ENCODE measurements at regions not wholly inside any gene's neighbourhood (a gene's known extent, or its start where the extent isn't known, plus 50 kb on each side); places are given as distances from the start of the nearest gene placed in this dataset.

DNA sequence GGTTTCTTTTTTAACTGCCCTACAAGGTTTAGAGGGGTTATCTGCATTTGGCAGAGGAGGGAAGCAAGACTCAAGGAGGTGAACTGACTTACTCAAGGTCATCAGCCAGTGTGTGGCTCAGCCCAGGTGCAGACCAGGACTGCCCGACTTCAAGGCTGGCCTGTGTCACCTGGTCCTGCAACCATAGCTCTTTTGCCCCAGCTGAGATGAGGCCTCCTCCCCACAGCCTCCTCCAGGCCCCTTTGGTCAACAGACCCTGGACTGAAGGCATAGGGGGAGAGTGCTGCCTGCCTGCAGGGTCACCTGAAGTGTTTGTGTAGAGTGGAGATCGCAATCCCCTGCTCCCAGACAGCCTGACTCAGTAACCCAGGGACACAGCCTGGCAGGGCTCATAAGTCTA, 168.5 kb upstream of the GLI2 start:
- H3K4me3 Mint-ChIP-seq, result peak overlapping the region; percentile 61
- H3K79me2 ChIP-seq (ENCODE audit: low read depth), result no peaks in the 10 kb centered on the region
- H3K9me3 ChIP-seq (ENCODE audit: low read depth), result no peaks in the 10 kb centered on the region
- H4K20me1 ChIP-seq (ENCODE audit: low read depth), result peaks cover 10% of the 10 kb centered on the region
- no peaks in the 10 kb centered on the region for H3K36me3 ChIP-seq
- no peaks in the 10 kb centered on the region for H3K9me3 Mint-ChIP-seq
- H3F3A ChIP-seq (ENCODE audit: low read depth), result no peaks in the 10 kb centered on the region
- H3K4me1 ChIP-seq, result peaks cover 17% of the 10 kb centered on the region
- no peak overlapping the region for H3K4me2 ChIP-seq
- H2AFZ ChIP-seq (replicated peaks), result no peak overlapping the region
- no peak for TF ChIP-seq EZH2 (IDR thresholded peaks at IDR 0.05)
- TF ChIP-seq, protein P1, sequence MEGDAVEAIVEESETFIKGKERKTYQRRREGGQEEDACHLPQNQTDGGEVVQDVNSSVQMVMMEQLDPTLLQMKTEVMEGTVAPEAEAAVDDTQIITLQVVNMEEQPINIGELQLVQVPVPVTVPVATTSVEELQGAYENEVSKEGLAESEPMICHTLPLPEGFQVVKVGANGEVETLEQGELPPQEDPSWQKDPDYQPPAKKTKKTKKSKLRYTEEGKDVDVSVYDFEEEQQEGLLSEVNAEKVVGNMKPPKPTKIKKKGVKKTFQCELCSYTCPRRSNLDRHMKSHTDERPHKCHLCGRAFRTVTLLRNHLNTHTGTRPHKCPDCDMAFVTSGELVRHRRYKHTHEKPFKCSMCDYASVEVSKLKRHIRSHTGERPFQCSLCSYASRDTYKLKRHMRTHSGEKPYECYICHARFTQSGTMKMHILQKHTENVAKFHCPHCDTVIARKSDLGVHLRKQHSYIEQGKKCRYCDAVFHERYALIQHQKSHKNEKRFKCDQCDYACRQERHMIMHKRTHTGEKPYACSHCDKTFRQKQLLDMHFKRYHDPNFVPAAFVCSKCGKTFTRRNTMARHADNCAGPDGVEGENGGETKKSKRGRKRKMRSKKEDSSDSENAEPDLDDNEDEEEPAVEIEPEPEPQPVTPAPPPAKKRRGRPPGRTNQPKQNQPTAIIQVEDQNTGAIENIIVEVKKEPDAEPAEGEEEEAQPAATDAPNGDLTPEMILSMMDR (IDR thresholded peaks at IDR 0.05), result no peak
- TF ChIP-seq EZH2phosphoT487 (IDR thresholded peaks at IDR 0.05), result no peak
- H3K27me3 ChIP-seq, result peaks cover 20% of the 10 kb centered on the region
- peak overlapping the region; percentile 94 for H3K27ac Mint-ChIP-seq
- no peak overlapping the region for H3K4me3 ChIP-seq
- peaks cover 66% of the 10 kb centered on the region for H3K4me1 Mint-ChIP-seq
- no peak overlapping the region for H3K9ac ChIP-seq
- peaks cover 16% of the 10 kb centered on the region for H3K27me3 Mint-ChIP-seq (ENCODE audit: insufficient read depth, low read depth)
- no peaks in the 10 kb centered on the region for H3K36me3 Mint-ChIP-seq
- no peak overlapping the region for H3K27ac ChIP-seq
- no peak for DNase-seq (ENCODE audit: low spot score)

- Histone ChIP-seq H3K36me3 (no peaks in the 10 kb centered on the region), H3K4me2 (no peak overlapping the region), H4K20me1 (ENCODE audit: low read depth) (peaks cover 10% of the 10 kb centered on the region), H3K79me2 (ENCODE audit: low read depth) (no peaks in the 10 kb centered on the region), H2AFZ (replicated peaks) (no peak overlapping the region), H3K4me3 (no peak overlapping the region), H3K9me3 (ENCODE audit: low read depth) (no peaks in the 10 kb centered on the region), H3F3A (ENCODE audit: low read depth) (no peaks in the 10 kb centered on the region), H3K27ac (no peak overlapping the region), H3K27me3 (peaks cover 32% of the 10 kb centered on the region), H3K9ac (no peak overlapping the region), H3K4me1 (peaks cover 17% of the 10 kb centered on the region)
- DNase-seq (ENCODE audit: low spot score), result no peak
- Mint-ChIP-seq H3K27me3 (ENCODE audit: insufficient read depth, low read depth) (peaks cover 16% of the 10 kb centered on the region), H3K4me3 (no peak overlapping the region), H3K27ac (peak overlapping the region; percentile 38), H3K4me1 (peaks cover 65% of the 10 kb centered on the region), H3K9me3 (no peaks in the 10 kb centered on the region), H3K36me3 (no peaks in the 10 kb centered on the region)
- TF ChIP-seq EZH2phosphoT487 (IDR thresholded peaks at IDR 0.05), result no peak
- no peak for TF ChIP-seq EZH2 (IDR thresholded peaks at IDR 0.05)
Observed at GRCh38 chr2:120568089-120568974, 167.3 kb upstream of the GLI2 start.

- TF ChIP-seq EZH2 (IDR thresholded peaks at IDR 0.05) (no peak), EZH2phosphoT487 (IDR thresholded peaks at IDR 0.05) (no peak)
- TF ChIP-seq, protein P1 (IDR thresholded peaks at IDR 0.05), result no peak
- Mint-ChIP-seq H3K4me1 (peaks cover 63% of the 10 kb centered on the region), H3K27me3 (ENCODE audit: insufficient read depth, low read depth) (peaks cover 16% of the 10 kb centered on the region), H3K4me3 (no peak overlapping the region), H3K9me3 (no peaks in the 10 kb centered on the region), H3K27ac (no peak overlapping the region), H3K36me3 (no peaks in the 10 kb centered on the region)
- Histone ChIP-seq H3K27ac (no peak overlapping the region), H3K9me3 (ENCODE audit: low read depth) (no peaks in the 10 kb centered on the region), H3F3A (ENCODE audit: low read depth) (no peaks in the 10 kb centered on the region), H3K79me2 (ENCODE audit: low read depth) (no peaks in the 10 kb centered on the region), H3K4me1 (peaks cover 19% of the 10 kb centered on the region), H3K36me3 (no peaks in the 10 kb centered on the region), H4K20me1 (ENCODE audit: low read depth) (peaks cover 10% of the 10 kb centered on the region), H3K27me3 (peaks cover 38% of the 10 kb centered on the region), H3K9ac (no peak overlapping the region), H2AFZ (replicated peaks) (no peak overlapping the region), H3K4me2 (no peak overlapping the region), H3K4me3 (no peak overlapping the region)
- DNase-seq (ENCODE audit: low spot score), result no peak
Observed at GRCh38 chr2:120568975-120569268, 166.7 kb upstream of the GLI2 start.

DNA sequence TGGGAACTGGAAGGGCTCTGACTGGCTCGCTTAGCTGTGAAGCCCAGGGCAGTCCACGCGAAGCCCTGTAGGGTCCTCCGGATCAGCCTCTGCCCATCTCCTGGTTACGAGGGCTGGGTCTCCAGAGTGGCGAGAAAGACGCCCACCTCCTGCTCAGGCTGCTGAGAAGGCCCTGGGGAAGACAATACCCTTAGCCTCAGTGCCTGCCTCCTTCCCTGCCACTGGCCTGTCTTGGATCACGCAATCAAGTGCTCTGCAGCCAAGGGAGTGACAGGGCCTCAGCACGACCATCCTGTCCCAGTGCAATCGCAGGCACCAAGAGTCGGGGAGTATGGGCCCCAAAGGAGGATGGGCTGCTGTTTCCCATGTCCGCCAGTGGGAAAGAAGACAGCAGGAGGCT, 165.7 kb upstream of the GLI2 start:
- Histone ChIP-seq H3K9ac (no peak overlapping the region), H3K27ac (no peak overlapping the region), H3K79me2 (ENCODE audit: low read depth) (no peaks in the 10 kb centered on the region), H4K20me1 (ENCODE audit: low read depth) (peaks cover under 1% of the 10 kb centered on the region), H3K4me2 (no peak overlapping the region), H3K4me1 (peaks cover 19% of the 10 kb centered on the region), H3F3A (ENCODE audit: low read depth) (no peaks in the 10 kb centered on the region), H3K9me3 (ENCODE audit: low read depth) (no peaks in the 10 kb centered on the region), H3K27me3 (peaks cover 41% of the 10 kb centered on the region), H3K36me3 (no peaks in the 10 kb centered on the region), H3K4me3 (no peak overlapping the region), H2AFZ (replicated peaks) (no peak overlapping the region)
- peaks cover 20% of the 10 kb centered on the region for H3K27me3 Mint-ChIP-seq (ENCODE audit: insufficient read depth, low read depth)
- TF ChIP-seq EZH2 (IDR thresholded peaks at IDR 0.05) (no peak), EZH2phosphoT487 (IDR thresholded peaks at IDR 0.05) (no peak)
- TF ChIP-seq, protein P1 (IDR thresholded peaks at IDR 0.05), result no peak
- no peak for DNase-seq (ENCODE audit: low spot score)
- peaks cover 60% of the 10 kb centered on the region for H3K4me1 Mint-ChIP-seq
- H3K4me3 Mint-ChIP-seq, result no peak overlapping the region
- no peaks in the 10 kb centered on the region for H3K36me3 Mint-ChIP-seq
- no peaks in the 10 kb centered on the region for H3K9me3 Mint-ChIP-seq
- no peak overlapping the region for H3K27ac Mint-ChIP-seq
